GM18870 (cell line): ENCODE measurements at regions not wholly inside any gene's neighbourhood (a gene's known extent, or its start where the extent isn't known, plus 50 kb on each side); places are given as distances from the start of the nearest gene placed in this dataset.
"Not testable (repeated sequence)": the region's sequence is repeated elsewhere in the genome, so short reads cannot be mapped to it uniquely, and the experiment has no call there.

Experiments
- ATAC-seq: cut with Tn5 transposase; IDR thresholded peaks from one replicate; pipeline ENCODE4 v1.9.1; 2021; ENCODE audit warnings: moderate library complexity; ENCODE audit not compliant: unreplicated experiment

- ATAC-seq = not testable (repeated sequence)
These were observed 603.0 kb upstream of the MARCKS start for GRCh38 chr6:113254194-113254593.

- no peak for ATAC-seq
These were observed 598.4 kb upstream of the MARCKS start for GRCh38 chr6:113258771-113259170.

GRCh38 chr6:113271437-113271836 is 585.7 kb upstream of the MARCKS start:
- ATAC-seq = no peak

- ATAC-seq = no peak
These were observed 580.5 kb upstream of the MARCKS start for GRCh38 chr6:113276601-113277000.

- no peak for ATAC-seq
These were observed 580.0 kb upstream of the MARCKS start for GRCh38 chr6:113277111-113277510.

- peak; percentile 60 for ATAC-seq
These were observed 576.1 kb upstream of the MARCKS start for GRCh38 chr6:113281014-113281413.

GRCh38 chr6:113281431-113281830 is 575.7 kb upstream of the MARCKS start:
- ATAC-seq = no peak

- ATAC-seq = peak; percentile 91
These were observed 569.7 kb upstream of the MARCKS start for GRCh38 chr6:113287396-113287795.

GRCh38 chr6:113288409-113288808 is 568.7 kb upstream of the MARCKS start:
- no peak for ATAC-seq

- ATAC-seq = no peak
These were observed 568.0 kb upstream of the MARCKS start for GRCh38 chr6:113289166-113289565.

GRCh38 chr6:113290684-113291083 is 566.5 kb upstream of the MARCKS start:
- no peak for ATAC-seq

- no peak for ATAC-seq
These were observed 565.2 kb upstream of the MARCKS start for GRCh38 chr6:113291751-113292445.

- peak; percentile 89 for ATAC-seq
These were observed 564.3 kb upstream of the MARCKS start for GRCh38 chr6:113292646-113293422.

- no peak for ATAC-seq
These were observed 563.8 kb upstream of the MARCKS start for GRCh38 chr6:113293423-113293740.

GRCh38 chr6:113299531-113299930 is 557.6 kb upstream of the MARCKS start:
- no peak for ATAC-seq

- no peak for ATAC-seq
These were observed 555.5 kb upstream of the MARCKS start for GRCh38 chr6:113301651-113302050.

GRCh38 chr6:113304116-113304515 is 553.0 kb upstream of the MARCKS start:
- ATAC-seq = no peak

- ATAC-seq = peak; percentile 85
These were observed 550.5 kb upstream of the MARCKS start for GRCh38 chr6:113306552-113307145.

- ATAC-seq = no peak
These were observed 548.9 kb upstream of the MARCKS start for GRCh38 chr6:113308266-113308665.

GRCh38 chr6:113313841-113314240 is 543.3 kb upstream of the MARCKS start:
- no peak for ATAC-seq

- ATAC-seq = no peak
These were observed 542.0 kb upstream of the MARCKS start for GRCh38 chr6:113315165-113315564.

- no peak for ATAC-seq
These were observed 541.3 kb upstream of the MARCKS start for GRCh38 chr6:113315879-113316278.
